C4-2B (cell line): ENCODE measurements at regions not wholly inside any gene's neighbourhood (a gene's known extent, or its start where the extent isn't known, plus 50 kb on each side); places are given as distances from the start of the nearest gene placed in this dataset.

Experiments used
- ZFX ChIP-seq: fragments of 450-650 bp; IDR thresholded peaks from 2 replicates; pipeline ENCODE4 v1.6.1; 2017
- TF ChIP-seq, protein P1 (sequence below): fragments of 450-650 bp; conservative IDR thresholded peaks from 2 replicates; pipeline ENCODE4 v1.5.1; 2017; ENCODE audit warnings: mild to moderate bottlenecking

DNA sequence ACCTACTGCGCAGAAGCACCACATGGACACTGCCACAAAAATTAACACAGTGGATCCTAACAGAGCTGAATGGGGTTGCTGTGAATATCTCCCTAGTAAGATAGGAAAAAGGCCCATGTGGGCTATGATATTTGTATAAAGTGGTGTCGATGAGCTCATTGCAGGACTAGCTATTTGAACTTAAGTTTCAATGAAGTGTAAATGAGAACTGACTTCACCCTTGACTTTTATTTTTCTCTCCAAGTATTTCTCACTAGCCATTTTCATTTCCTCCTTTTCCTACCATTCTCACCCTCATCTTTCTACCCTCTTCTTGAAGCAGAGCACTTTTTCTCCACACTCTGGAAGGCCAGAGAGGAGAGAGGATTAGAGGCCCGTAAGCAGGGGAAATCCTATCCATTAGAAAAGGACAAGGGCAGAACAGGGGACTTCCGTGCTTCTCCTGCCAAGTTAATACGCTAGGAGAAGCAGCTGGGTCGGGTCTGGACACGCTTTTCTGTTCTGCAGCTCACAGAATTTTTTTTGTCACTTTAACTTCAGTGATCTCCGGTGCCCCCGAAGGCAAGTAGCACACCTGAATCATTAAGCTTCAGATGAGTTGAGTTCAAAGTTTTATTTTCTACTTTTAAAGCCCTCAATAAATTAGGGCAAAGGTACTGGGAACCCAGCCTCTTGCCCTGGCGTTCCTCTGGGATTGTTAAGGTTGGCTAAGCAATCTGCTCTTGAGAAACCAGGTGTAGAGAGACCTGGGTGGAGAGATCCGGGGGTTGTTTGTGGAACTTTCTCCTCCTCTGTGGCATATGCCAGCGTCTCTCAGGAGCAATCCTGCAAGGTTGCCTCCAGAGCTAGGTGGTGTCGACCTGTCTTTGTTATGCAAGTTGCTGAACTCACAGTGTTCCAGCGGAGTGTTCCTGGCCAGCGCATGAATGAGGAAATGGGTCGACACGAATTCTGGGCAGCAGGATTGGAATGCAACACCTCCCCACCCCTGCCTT lies 56.2 kb upstream of the ARID1B start:
- TF ChIP-seq, protein P1, sequence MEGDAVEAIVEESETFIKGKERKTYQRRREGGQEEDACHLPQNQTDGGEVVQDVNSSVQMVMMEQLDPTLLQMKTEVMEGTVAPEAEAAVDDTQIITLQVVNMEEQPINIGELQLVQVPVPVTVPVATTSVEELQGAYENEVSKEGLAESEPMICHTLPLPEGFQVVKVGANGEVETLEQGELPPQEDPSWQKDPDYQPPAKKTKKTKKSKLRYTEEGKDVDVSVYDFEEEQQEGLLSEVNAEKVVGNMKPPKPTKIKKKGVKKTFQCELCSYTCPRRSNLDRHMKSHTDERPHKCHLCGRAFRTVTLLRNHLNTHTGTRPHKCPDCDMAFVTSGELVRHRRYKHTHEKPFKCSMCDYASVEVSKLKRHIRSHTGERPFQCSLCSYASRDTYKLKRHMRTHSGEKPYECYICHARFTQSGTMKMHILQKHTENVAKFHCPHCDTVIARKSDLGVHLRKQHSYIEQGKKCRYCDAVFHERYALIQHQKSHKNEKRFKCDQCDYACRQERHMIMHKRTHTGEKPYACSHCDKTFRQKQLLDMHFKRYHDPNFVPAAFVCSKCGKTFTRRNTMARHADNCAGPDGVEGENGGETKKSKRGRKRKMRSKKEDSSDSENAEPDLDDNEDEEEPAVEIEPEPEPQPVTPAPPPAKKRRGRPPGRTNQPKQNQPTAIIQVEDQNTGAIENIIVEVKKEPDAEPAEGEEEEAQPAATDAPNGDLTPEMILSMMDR: no peak
- no peak for TF ChIP-seq ZFX
